Mesothelial cell of epicardium (in vitro differentiated cells): ENCODE measurements at regions not wholly inside any gene's neighbourhood (a gene's known extent, or its start where the extent isn't known, plus 50 kb on each side); places are given as distances from the start of the nearest gene placed in this dataset.

Experiments
- DNase-seq, 2 experiments: peaks; one replicate each; pipeline ENCODE4 v3.0.0; 2021; ENCODE audit warnings: low spot score in 2 of 2; ENCODE audit not compliant: unreplicated experiment in 2 of 2
- H3K27ac Mint-ChIP-seq: 2 replicates; pipeline ENCODE4 v1.8.0; 2021; ENCODE audit warnings: mixed read lengths
- H3K27me3 Mint-ChIP-seq: 2 replicates; pipeline ENCODE4 v1.8.0; 2021; ENCODE audit warnings: low read depth, mixed read lengths
- H3K36me3 Mint-ChIP-seq: 2 replicates; pipeline ENCODE4 v1.8.0; 2021; ENCODE audit warnings: mixed read lengths
- H3K4me1 Mint-ChIP-seq: 2 replicates; pipeline ENCODE4 v1.8.0; 2021; ENCODE audit warnings: mixed read lengths
- H3K4me3 Mint-ChIP-seq: 2 replicates; pipeline ENCODE4 v1.8.0; 2021; ENCODE audit warnings: mild to moderate bottlenecking, moderate library complexity, mixed read lengths
- H3K9me3 Mint-ChIP-seq: 2 replicates; pipeline ENCODE4 v1.8.0; 2021; ENCODE audit warnings: mixed read lengths
- TF ChIP-seq, protein P1 (sequence below): fragments of 200-600 bp; sonication (generic); IDR thresholded peaks from one replicate; pipeline ENCODE4 v1.5.0; 2021; ENCODE audit warnings: antibody characterized with exemption; ENCODE audit not compliant: unreplicated experiment

- Mint-ChIP-seq H3K27ac (no peak overlapping the region), H3K4me1 (no peaks in the 10 kb centered on the region), H3K9me3 (peaks cover 41% of the 10 kb centered on the region), H3K36me3 (peaks cover 2% of the 10 kb centered on the region), H3K4me3 (no peak overlapping the region), H3K27me3 (peaks cover 4% of the 10 kb centered on the region)
- TF ChIP-seq, protein P1, sequence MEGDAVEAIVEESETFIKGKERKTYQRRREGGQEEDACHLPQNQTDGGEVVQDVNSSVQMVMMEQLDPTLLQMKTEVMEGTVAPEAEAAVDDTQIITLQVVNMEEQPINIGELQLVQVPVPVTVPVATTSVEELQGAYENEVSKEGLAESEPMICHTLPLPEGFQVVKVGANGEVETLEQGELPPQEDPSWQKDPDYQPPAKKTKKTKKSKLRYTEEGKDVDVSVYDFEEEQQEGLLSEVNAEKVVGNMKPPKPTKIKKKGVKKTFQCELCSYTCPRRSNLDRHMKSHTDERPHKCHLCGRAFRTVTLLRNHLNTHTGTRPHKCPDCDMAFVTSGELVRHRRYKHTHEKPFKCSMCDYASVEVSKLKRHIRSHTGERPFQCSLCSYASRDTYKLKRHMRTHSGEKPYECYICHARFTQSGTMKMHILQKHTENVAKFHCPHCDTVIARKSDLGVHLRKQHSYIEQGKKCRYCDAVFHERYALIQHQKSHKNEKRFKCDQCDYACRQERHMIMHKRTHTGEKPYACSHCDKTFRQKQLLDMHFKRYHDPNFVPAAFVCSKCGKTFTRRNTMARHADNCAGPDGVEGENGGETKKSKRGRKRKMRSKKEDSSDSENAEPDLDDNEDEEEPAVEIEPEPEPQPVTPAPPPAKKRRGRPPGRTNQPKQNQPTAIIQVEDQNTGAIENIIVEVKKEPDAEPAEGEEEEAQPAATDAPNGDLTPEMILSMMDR: no peak
- DNase-seq: no peak
Measured at GRCh38 chr2:219812672-219813071, 185.2 kb downstream of the SLC4A3 start.

DNA sequence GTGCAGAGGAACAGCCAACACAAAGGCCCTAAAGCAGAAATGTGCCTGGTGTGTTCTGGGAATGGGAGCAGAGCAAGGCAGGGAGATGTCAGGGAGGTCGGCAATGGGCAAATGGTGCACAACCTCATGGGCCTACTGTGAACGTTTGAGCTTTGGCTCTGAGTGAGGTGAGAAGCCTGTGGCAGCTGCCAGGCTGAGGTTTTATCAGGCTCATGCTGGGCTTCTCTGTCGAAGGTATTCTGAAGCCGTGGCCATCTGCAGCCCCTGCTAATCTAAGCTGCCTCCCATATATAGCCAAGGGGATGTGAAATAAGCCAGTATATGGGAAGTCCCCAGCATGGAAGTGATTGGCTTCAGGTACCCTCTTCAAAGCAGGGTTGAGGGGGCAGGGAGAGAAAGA, 193.3 kb downstream of the SLC4A3 start:
- Mint-ChIP-seq H3K36me3 (no peaks in the 10 kb centered on the region), H3K4me1 (no peaks in the 10 kb centered on the region), H3K9me3 (peaks cover 21% of the 10 kb centered on the region), H3K27ac (no peak overlapping the region), H3K4me3 (no peak overlapping the region), H3K27me3 (peaks cover 26% of the 10 kb centered on the region)
- TF ChIP-seq, protein P1: no peak
- DNase-seq: no peak

DNA sequence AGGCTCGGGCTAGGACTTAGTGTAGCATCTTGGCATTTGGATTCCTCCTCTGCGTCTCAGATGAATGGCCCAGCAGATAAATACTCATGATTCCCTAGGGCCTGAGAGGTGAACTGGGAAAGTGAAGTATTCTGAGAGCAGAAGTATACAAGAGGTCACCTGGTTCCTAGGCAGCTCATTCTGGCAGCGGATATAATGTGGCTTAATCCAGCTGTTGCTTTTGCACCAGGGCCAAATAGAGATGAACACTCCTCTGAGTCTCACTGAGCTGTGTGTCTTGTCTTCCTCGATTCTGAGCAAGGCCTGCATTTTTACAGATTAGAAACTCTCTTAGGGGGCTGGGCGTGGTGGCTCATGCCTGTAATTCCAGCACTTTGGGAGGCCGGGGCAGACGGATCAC, 196.1 kb downstream of the SLC4A3 start:
- H3K4me1 Mint-ChIP-seq: peaks cover 4% of the 10 kb centered on the region
- H3K36me3 Mint-ChIP-seq: no peaks in the 10 kb centered on the region
- no peak for DNase-seq
- H3K9me3 Mint-ChIP-seq: peaks cover 6% of the 10 kb centered on the region
- H3K27ac Mint-ChIP-seq: no peak overlapping the region
- H3K27me3 Mint-ChIP-seq: peaks cover 24% of the 10 kb centered on the region
- TF ChIP-seq, protein P1: no peak
- H3K4me3 Mint-ChIP-seq: no peak overlapping the region

DNA sequence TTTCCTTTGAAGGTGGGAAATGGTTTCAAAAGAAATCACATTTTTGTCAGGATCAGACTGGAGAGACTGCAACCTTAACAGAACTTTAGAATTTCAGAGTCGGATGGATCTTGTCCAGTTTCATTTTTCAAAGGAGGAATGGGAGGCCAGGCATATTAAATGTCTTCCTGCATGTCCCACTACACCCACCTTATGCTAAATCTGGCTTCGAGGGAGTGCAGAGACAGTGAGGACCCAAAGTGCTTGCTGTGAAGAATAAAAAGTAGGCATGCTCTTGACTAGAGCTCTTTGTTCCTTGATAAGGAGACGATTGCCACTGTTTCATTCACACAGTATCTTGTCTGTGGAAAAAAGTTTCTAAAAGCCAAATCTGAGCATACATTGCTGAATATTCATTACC, 197.6 kb downstream of the SLC4A3 start:
- no peaks in the 10 kb centered on the region for H3K36me3 Mint-ChIP-seq
- H3K4me1 Mint-ChIP-seq: peaks cover 5% of the 10 kb centered on the region
- no peak overlapping the region for H3K27ac Mint-ChIP-seq
- H3K9me3 Mint-ChIP-seq: no peaks in the 10 kb centered on the region
- TF ChIP-seq, protein P1: no peak
- no peak overlapping the region for H3K4me3 Mint-ChIP-seq
- DNase-seq: no peak
- peaks cover 30% of the 10 kb centered on the region for H3K27me3 Mint-ChIP-seq

- TF ChIP-seq, protein P1: no peak
- Mint-ChIP-seq H3K4me1 (peaks cover 5% of the 10 kb centered on the region), H3K9me3 (no peaks in the 10 kb centered on the region), H3K27ac (no peak overlapping the region), H3K4me3 (no peak overlapping the region), H3K27me3 (peaks cover 37% of the 10 kb centered on the region), H3K36me3 (no peaks in the 10 kb centered on the region)
- no peak for DNase-seq
Measured at GRCh38 chr2:219828127-219828526, 200.7 kb downstream of the SLC4A3 start.
